HCT116 (cell line): ENCODE measurements at regions not wholly inside any gene's neighbourhood (a gene's known extent, or its start where the extent isn't known, plus 50 kb on each side); places are given as distances from the start of the nearest gene placed in this dataset.

ENCODE experiments used
- EZH2 ChIP-seq: fragments of 200-600 bp; sonication (generic); IDR thresholded peaks from 2 replicates; pipeline ENCODE4 v1.6.1; 2017; ENCODE audit warnings: antibody characterized with exemption, mixed run types
- EZH2phosphoT487 ChIP-seq: fragments of 200-600 bp; IDR thresholded peaks from 2 replicates; pipeline ENCODE4 v1.6.1; 2018; ENCODE audit warnings: antibody characterized with exemption, borderline replicate concordance
- POLR2A ChIP-seq: IDR thresholded peaks from 2 replicates; pipeline ENCODE4 v1.7.0; 2011; ENCODE audit warnings: borderline replicate concordance; ENCODE audit not compliant: insufficient read depth, insufficient read length; ENCODE audit errors: extremely low read depth
- POLR2AphosphoS5 ChIP-seq: IDR thresholded peaks from 2 replicates; pipeline ENCODE4 v1.6.1; 2011; ENCODE audit warnings: mild to moderate bottlenecking, low read depth, low read length, moderate library complexity
- YY1 ChIP-seq: IDR thresholded peaks from 2 replicates; pipeline ENCODE4 v1.6.1; 2011; ENCODE audit warnings: low read length, low read depth, moderate library complexity, mild to moderate bottlenecking; ENCODE audit not compliant: insufficient replicate concordance; ENCODE audit errors: extremely low read depth
- TF ChIP-seq, protein P1 (sequence below), 3 experiments: fragments of 200-600 bp in 1 of 3; sonication (generic) in 1 of 3; IDR thresholded peaks in 2 of 3; conservative IDR thresholded peaks in 1 of 3; 2 replicates each; pipeline ENCODE4 v1.5.1; 2012 to 2017; ENCODE audit warnings: low read depth in 2 of 3, low read length in 2 of 3, antibody characterized with exemption in 1 of 3, borderline replicate concordance in 1 of 3, control low read depth in 1 of 3, mild to moderate bottlenecking in 1 of 3, mixed read lengths in 1 of 3, mixed run types in 1 of 3, moderate library complexity in 1 of 3; ENCODE audit not compliant: insufficient read depth in 1 of 3
- TF ChIP-seq, protein P2 (sequence below): IDR thresholded peaks from 2 replicates; pipeline ENCODE4 v1.6.1; 2012; ENCODE audit warnings: low read depth

DNA sequence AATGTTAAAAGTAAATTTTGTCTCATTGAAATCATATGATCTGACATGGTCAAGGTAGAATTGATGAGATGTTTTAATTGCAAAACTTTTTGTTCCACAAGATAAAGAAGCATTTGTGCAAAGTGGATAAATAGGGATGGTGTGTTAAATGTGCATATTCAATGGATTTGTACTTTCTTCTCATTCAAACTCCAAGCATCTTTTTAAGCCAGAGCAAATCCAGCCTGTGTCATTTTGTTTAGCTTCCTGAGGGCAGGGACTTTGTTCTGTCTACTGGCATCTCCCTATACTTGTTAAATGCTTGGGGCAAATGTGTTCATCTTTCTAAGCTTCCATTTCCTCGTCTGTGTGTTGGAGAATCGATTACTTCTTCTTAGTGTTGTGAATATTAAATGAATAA is 200.3 kb downstream of the SLIT2 start:
- no peak for TF ChIP-seq POLR2A
- TF ChIP-seq, protein P1, sequence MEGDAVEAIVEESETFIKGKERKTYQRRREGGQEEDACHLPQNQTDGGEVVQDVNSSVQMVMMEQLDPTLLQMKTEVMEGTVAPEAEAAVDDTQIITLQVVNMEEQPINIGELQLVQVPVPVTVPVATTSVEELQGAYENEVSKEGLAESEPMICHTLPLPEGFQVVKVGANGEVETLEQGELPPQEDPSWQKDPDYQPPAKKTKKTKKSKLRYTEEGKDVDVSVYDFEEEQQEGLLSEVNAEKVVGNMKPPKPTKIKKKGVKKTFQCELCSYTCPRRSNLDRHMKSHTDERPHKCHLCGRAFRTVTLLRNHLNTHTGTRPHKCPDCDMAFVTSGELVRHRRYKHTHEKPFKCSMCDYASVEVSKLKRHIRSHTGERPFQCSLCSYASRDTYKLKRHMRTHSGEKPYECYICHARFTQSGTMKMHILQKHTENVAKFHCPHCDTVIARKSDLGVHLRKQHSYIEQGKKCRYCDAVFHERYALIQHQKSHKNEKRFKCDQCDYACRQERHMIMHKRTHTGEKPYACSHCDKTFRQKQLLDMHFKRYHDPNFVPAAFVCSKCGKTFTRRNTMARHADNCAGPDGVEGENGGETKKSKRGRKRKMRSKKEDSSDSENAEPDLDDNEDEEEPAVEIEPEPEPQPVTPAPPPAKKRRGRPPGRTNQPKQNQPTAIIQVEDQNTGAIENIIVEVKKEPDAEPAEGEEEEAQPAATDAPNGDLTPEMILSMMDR (IDR thresholded peaks at IDR 0.05 in 2 of 3, conservative IDR thresholded peaks at IDR 0.05 in 1 of 3; ENCODE audit: borderline replicate concordance in 1 of 3, insufficient read depth in 1 of 3, low read depth in 2 of 3, low read length in 2 of 3), result no peak
- TF ChIP-seq EZH2, result no peak
- no peak for TF ChIP-seq EZH2phosphoT487
- TF ChIP-seq, protein P2, sequence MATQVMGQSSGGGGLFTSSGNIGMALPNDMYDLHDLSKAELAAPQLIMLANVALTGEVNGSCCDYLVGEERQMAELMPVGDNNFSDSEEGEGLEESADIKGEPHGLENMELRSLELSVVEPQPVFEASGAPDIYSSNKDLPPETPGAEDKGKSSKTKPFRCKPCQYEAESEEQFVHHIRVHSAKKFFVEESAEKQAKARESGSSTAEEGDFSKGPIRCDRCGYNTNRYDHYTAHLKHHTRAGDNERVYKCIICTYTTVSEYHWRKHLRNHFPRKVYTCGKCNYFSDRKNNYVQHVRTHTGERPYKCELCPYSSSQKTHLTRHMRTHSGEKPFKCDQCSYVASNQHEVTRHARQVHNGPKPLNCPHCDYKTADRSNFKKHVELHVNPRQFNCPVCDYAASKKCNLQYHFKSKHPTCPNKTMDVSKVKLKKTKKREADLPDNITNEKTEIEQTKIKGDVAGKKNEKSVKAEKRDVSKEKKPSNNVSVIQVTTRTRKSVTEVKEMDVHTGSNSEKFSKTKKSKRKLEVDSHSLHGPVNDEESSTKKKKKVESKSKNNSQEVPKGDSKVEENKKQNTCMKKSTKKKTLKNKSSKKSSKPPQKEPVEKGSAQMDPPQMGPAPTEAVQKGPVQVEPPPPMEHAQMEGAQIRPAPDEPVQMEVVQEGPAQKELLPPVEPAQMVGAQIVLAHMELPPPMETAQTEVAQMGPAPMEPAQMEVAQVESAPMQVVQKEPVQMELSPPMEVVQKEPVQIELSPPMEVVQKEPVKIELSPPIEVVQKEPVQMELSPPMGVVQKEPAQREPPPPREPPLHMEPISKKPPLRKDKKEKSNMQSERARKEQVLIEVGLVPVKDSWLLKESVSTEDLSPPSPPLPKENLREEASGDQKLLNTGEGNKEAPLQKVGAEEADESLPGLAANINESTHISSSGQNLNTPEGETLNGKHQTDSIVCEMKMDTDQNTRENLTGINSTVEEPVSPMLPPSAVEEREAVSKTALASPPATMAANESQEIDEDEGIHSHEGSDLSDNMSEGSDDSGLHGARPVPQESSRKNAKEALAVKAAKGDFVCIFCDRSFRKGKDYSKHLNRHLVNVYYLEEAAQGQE, result no peak
- no peak for TF ChIP-seq POLR2AphosphoS5
- TF ChIP-seq YY1, result no peak
